ENCODE measurements at regions not wholly inside any gene's neighbourhood (a gene's known extent, or its start where the extent isn't known, plus 50 kb on each side); places are given as distances from the start of the nearest gene placed in this dataset.

GRCh38 chr18:11526675-11527074, 82.7 kb upstream of the SLC35G4 start:
- TF ChIP-seq CTCF (IDR thresholded peaks at IDR 0.05; ENCODE audit: low read depth, low read length, missing input control) (no peak), MAX (IDR thresholded peaks at IDR 0.05) (no peak), YY1 (IDR thresholded peaks at IDR 0.05) (no peak), RAD21 (IDR thresholded peaks at IDR 0.05) (no peak), GABPA (IDR thresholded peaks at IDR 0.05 in 1 of 2, conservative IDR thresholded peaks at IDR 0.05 in 1 of 2) (no peak), SP1 (IDR thresholded peaks at IDR 0.05) (no peak), REST (IDR thresholded peaks at IDR 0.05) (no peak), ZBTB33 (IDR thresholded peaks at IDR 0.05) (no peak), HNF4A (conservative IDR thresholded peaks at IDR 0.05) (no peak)

Data from liver (tissue), 3 donors.